Adrenal gland (tissue), 9 donors: ENCODE measurements at regions not wholly inside any gene's neighbourhood (a gene's known extent, or its start where the extent isn't known, plus 50 kb on each side); places are given as distances from the start of the nearest gene placed in this dataset.
"Not testable (repeated sequence)": the region's sequence is repeated elsewhere in the genome, so short reads cannot be mapped to it uniquely, and the experiment has no call there.

Source experiments
- DNase-seq, 7 donors: peaks; one replicate each; pipeline ENCODE4 v3.0.0-alpha.2; 2019 to 2020
- H3K27ac ChIP-seq, 5 donors: fragments of 200-600 bp; sonication (generic) in 4 of 5; 1 replicate in 3 of 5; 2 replicates in 2 of 5; pipeline versions ENCODE4 v1.5.1 to v1.8.0; 2016 to 2020; ENCODE audit warnings: mild to moderate bottlenecking in 1 of 5
- H3K27me3 ChIP-seq: fragments of 200-600 bp; 2 replicates; pipeline ENCODE4 v1.8.0; 2021
- H3K36me3 ChIP-seq, 2 donors: fragments of 200-600 bp; replicated peaks in 1 of 2; 1 replicate in 1 of 2; 2 replicates in 1 of 2; pipeline versions ENCODE4 v1.5.1 to v1.8.0; 2018 to 2022
- H3K4me1 ChIP-seq, 2 donors: fragments of 200-600 bp; replicated peaks in 1 of 2; 1 replicate in 1 of 2; 2 replicates in 1 of 2; pipeline versions ENCODE4 v1.5.1 to v1.8.0; 2018 to 2021
- H3K4me3 ChIP-seq, 4 donors: fragments of 200-600 bp; sonication (generic) in 3 of 4; one replicate each; pipeline ENCODE4 v1.5.1; 2016 to 2018
- H3K9me3 ChIP-seq, 3 donors: fragments of 200-600 bp; sonication (generic) in 1 of 3; replicated peaks in 1 of 3; 1 replicate in 2 of 3; 2 replicates in 1 of 3; pipeline versions ENCODE4 v1.5.1 to v1.8.0; 2016 to 2021
- CTCF ChIP-seq, 6 experiments: fragments of 450-650 bp in 4 of 6; fragments of 200-600 bp in 2 of 6; sonication (generic) in 1 of 6; IDR thresholded peaks; 1 replicate in 5 of 6; 2 replicates in 1 of 6; pipeline versions ENCODE4 v1.5.1 to v1.8.0; 2016 to 2021; ENCODE audit warnings: antibody characterized with exemption in 6 of 6, mild to moderate bottlenecking in 2 of 6, moderate library complexity in 1 of 6
- POLR2A ChIP-seq, 2 donors: fragments of 450-650 bp; IDR thresholded peaks; one replicate each; pipeline ENCODE4 v1.6.1; 2017; ENCODE audit warnings: antibody characterized with exemption in 2 of 2, mild to moderate bottlenecking in 2 of 2, moderate library complexity in 1 of 2
- WGBS, 4 donors: extraction: QIAGEN DNeasy Blood & Tissue Kit in 2 of 4; methylation state at CpG; one replicate each; pipeline versions ENCODE4 v1.1.5 to v1.1.7; 2013 to 2017; 5-methylcytosine and 5-hydroxymethylcytosine counted together
- intact Hi-C, 2 donors: fragments of 100-400 bp; cut with DNase I; formaldehyde crosslinking; loops; one replicate each; pipeline versions ENCODE4 v1.14.1 to v1.15.0; 2022 to 2023
- donor health status: healthy with polysubstance abuse.
- donor health status: Bipolar disorder and iron deficiency.
- donor health status: DM: yes; HTN: yes; CAD: no.
- donor health status: DM: no; HTN: no; CAD: no.
- donor health status: DM: no; HTN: no; CAD: no.

GRCh38 chr12:46516238-46516932 lies 143.8 kb upstream of the SLC38A2 start:
- H3K36me3 ChIP-seq: no peaks in the 10 kb centered on the region
- intact Hi-C loops: no loop called here
- no peak for DNase-seq
- H3K27ac ChIP-seq: no peak overlapping the region
- TF ChIP-seq CTCF (IDR thresholded peaks at IDR 0.05) (no peak), POLR2A (IDR thresholded peaks at IDR 0.05) (no peak)
- 72 to 93% (median 85%) methylated on average over 3 to 5 of the region's 5 CpGs for WGBS, 4 donors
- no peak overlapping the region for H3K4me3 ChIP-seq
- H3K4me1 ChIP-seq: peaks cover 0 to 4% of the 10 kb centered on the region in 2 donors
- no peaks in the 10 kb centered on the region for H3K27me3 ChIP-seq
- no peaks in the 10 kb centered on the region for H3K9me3 ChIP-seq

GRCh38 chr12:46515829-46516228 lies 143.3 kb upstream of the SLC38A2 start:
- no peak overlapping the region for H3K27ac ChIP-seq
- H3K36me3 ChIP-seq: no peaks in the 10 kb centered on the region
- intact Hi-C loops: no loop called here
- 94 to 100% (median 95%) methylated on average over 1 of the region's 1 CpG; no CpG with 5 or more reads in 1 of the 4 donors for WGBS, 4 donors
- no peaks in the 10 kb centered on the region for H3K27me3 ChIP-seq
- H3K4me1 ChIP-seq: no peaks in the 10 kb centered on the region
- H3K9me3 ChIP-seq: no peaks in the 10 kb centered on the region
- TF ChIP-seq CTCF (IDR thresholded peaks at IDR 0.05) (no peak), POLR2A (IDR thresholded peaks at IDR 0.05) (no peak)
- no peak overlapping the region for H3K4me3 ChIP-seq
- DNase-seq: no peak

- TF ChIP-seq CTCF (IDR thresholded peaks at IDR 0.05): no peak
- TF ChIP-seq POLR2A (IDR thresholded peaks at IDR 0.05): no peak
- intact Hi-C loops: no loop called here
- Histone ChIP-seq H3K9me3 (no peaks in the 10 kb centered on the region), H3K36me3 (no peaks in the 10 kb centered on the region), H3K4me3 (no peak overlapping the region), H3K27me3 (no peaks in the 10 kb centered on the region), H3K4me1 (no peaks in the 10 kb centered on the region), H3K27ac (no peak overlapping the region)
- 95 to 97% (median 96%) methylated on average over 2 of the region's 2 CpGs for WGBS, 4 donors
- DNase-seq: no peak
Observed at GRCh38 chr12:46514886-46515285, 142.3 kb upstream of the SLC38A2 start.

GRCh38 chr12:46510257-46510656 lies 137.7 kb upstream of the SLC38A2 start:
- intact Hi-C loops: not testable (repeated sequence)

GRCh38 chr12:46509135-46509534 lies 136.6 kb upstream of the SLC38A2 start:
- H3K27me3 ChIP-seq: no peaks in the 10 kb centered on the region
- 25 to 35% (median 28%) methylated on average over 1 of the region's 1 CpG for WGBS, 4 donors
- H3K4me3 ChIP-seq: no peak overlapping the region
- H3K4me1 ChIP-seq: no peaks in the 10 kb centered on the region
- H3K27ac ChIP-seq: no peak overlapping the region
- no peaks in the 10 kb centered on the region for H3K36me3 ChIP-seq
- no peaks in the 10 kb centered on the region for H3K9me3 ChIP-seq
- TF ChIP-seq POLR2A (IDR thresholded peaks at IDR 0.05) (no peak), CTCF (IDR thresholded peaks at IDR 0.05) (no peak)
- DNase-seq: no peak
- intact Hi-C loops: no loop called here

More at GRCh38 chr12:46510257-46510656, 137.7 kb upstream of the SLC38A2 start:
- H3K27ac ChIP-seq, DNase-seq, H3K36me3 ChIP-seq, H3K9me3 ChIP-seq, H3K4me3 ChIP-seq, H3K27me3 ChIP-seq, H3K4me1 ChIP-seq: not testable (repeated sequence)
